Mucosa of descending colon (tissue), 3 donors: ENCODE measurements at regions not wholly inside any gene's neighbourhood (a gene's known extent, or its start where the extent isn't known, plus 50 kb on each side); places are given as distances from the start of the nearest gene placed in this dataset.

ENCODE experiments used
- ATAC-seq: fragments of 200-7000 bp; cut with Tn5 transposase; one replicate; pipeline ENCODE4 v1.9.1; 2020; ENCODE audit warnings: mild to moderate bottlenecking, moderate library complexity
- DNase-seq, 3 donors: peaks; one replicate each; pipeline ENCODE4 v3.0.0-alpha.2; 2020
- H3K36me3 ChIP-seq: fragments of 200-600 bp; one replicate; pipeline ENCODE4 v1.8.0; 2021; ENCODE audit warnings: low read depth, mild to moderate bottlenecking
- H3K4me1 ChIP-seq: fragments of 200-600 bp; one replicate; pipeline ENCODE4 v1.8.0; 2021; ENCODE audit warnings: low read depth, mild to moderate bottlenecking
- H3K4me3 ChIP-seq: fragments of 200-600 bp; one replicate; pipeline ENCODE4 v1.8.0; 2021; ENCODE audit warnings: mild to moderate bottlenecking
- H3K9me3 ChIP-seq: fragments of 200-600 bp; one replicate; pipeline ENCODE4 v1.8.0; 2021; ENCODE audit warnings: mild to moderate bottlenecking
- CTCF ChIP-seq: fragments of 200-600 bp; IDR thresholded peaks from one replicate; pipeline ENCODE4 v1.8.0; 2022; ENCODE audit warnings: antibody characterized with exemption, mild to moderate bottlenecking
- intact Hi-C, 2 donors: fragments of 100-400 bp; cut with DNase I in 1 of 2; cut with micrococcal nuclease in 1 of 2; formaldehyde crosslinking; loops; one replicate each; pipeline versions ENCODE4 v1.11.0 to v1.11.1; 2022; cut with DNase I, micrococcal nuclease
- donor health status: DM: no; HTN: no; CAD: no; lungs with moderate emphysema.
- donor health status: DM: no; HTN: no; CAD: no.
- donor health status: DM: no; HTN: yes; CAD: no.

GRCh38 chr14:56044196-56044595 is 74.0 kb upstream of the PELI2 start:
- H3K4me3 ChIP-seq = no peak overlapping the region
- H3K4me1 ChIP-seq = no peaks in the 10 kb centered on the region
- ATAC-seq (no peak), DNase-seq (no peak)
- TF ChIP-seq CTCF = no peak
- no peaks in the 10 kb centered on the region for H3K36me3 ChIP-seq
- no peaks in the 10 kb centered on the region for H3K9me3 ChIP-seq
- intact Hi-C loops = no loop called here

- H3K36me3 ChIP-seq = no peaks in the 10 kb centered on the region
- no peaks in the 10 kb centered on the region for H3K9me3 ChIP-seq
- ATAC-seq = peak; percentile 43
- no peak for TF ChIP-seq CTCF
- no peak for DNase-seq
- peaks cover 3% of the 10 kb centered on the region for H3K4me1 ChIP-seq
- no peak overlapping the region for H3K4me3 ChIP-seq
- intact Hi-C loops = no loop called here
Observed at GRCh38 chr14:56046546-56046945, 71.7 kb upstream of the PELI2 start.

- Histone ChIP-seq H3K4me3 (no peak overlapping the region), H3K36me3 (no peaks in the 10 kb centered on the region), H3K9me3 (no peaks in the 10 kb centered on the region), H3K4me1 (peaks cover 3% of the 10 kb centered on the region)
- no peak for TF ChIP-seq CTCF
- ATAC-seq (peak; percentile 69), DNase-seq (no peak)
- intact Hi-C loops = no loop called here
Observed at GRCh38 chr14:56046996-56047395, 71.2 kb upstream of the PELI2 start.

- ATAC-seq (peak; percentile 22), DNase-seq (no peak)
- no peak overlapping the region for H3K4me3 ChIP-seq
- TF ChIP-seq CTCF = no peak
- H3K36me3 ChIP-seq = no peaks in the 10 kb centered on the region
- intact Hi-C loops = no loop called here
- peaks cover 3% of the 10 kb centered on the region for H3K4me1 ChIP-seq
- no peaks in the 10 kb centered on the region for H3K9me3 ChIP-seq
Observed at GRCh38 chr14:56049536-56049935, 68.7 kb upstream of the PELI2 start.

GRCh38 chr14:56055511-56055910 is 62.7 kb upstream of the PELI2 start:
- ATAC-seq = no peak
- H3K9me3 ChIP-seq = no peaks in the 10 kb centered on the region
- no peaks in the 10 kb centered on the region for H3K4me1 ChIP-seq
- intact Hi-C loops = no loop called here
- TF ChIP-seq CTCF = no peak
- no peak for DNase-seq
- no peak overlapping the region for H3K4me3 ChIP-seq
- no peaks in the 10 kb centered on the region for H3K36me3 ChIP-seq

- no peak for TF ChIP-seq CTCF
- H3K9me3 ChIP-seq = no peaks in the 10 kb centered on the region
- DNase-seq (no peak), ATAC-seq (no peak)
- H3K36me3 ChIP-seq = no peaks in the 10 kb centered on the region
- intact Hi-C loops = no loop called here
- no peak overlapping the region for H3K4me3 ChIP-seq
- H3K4me1 ChIP-seq = no peaks in the 10 kb centered on the region
Observed at GRCh38 chr14:56056031-56056430, 62.2 kb upstream of the PELI2 start.
